ENCODE measurements at regions not wholly inside any gene's neighbourhood (a gene's known extent, or its start where the extent isn't known, plus 50 kb on each side); places are given as distances from the start of the nearest gene placed in this dataset.
"Not testable (repeated sequence)": the region's sequence is repeated elsewhere in the genome, so short reads cannot be mapped to it uniquely, and the experiment has no call there.

- no peak for DNase-seq
Measured at GRCh38 chr13:111479412-111479811, 159.0 kb downstream of the TEX29 start.

DNA sequence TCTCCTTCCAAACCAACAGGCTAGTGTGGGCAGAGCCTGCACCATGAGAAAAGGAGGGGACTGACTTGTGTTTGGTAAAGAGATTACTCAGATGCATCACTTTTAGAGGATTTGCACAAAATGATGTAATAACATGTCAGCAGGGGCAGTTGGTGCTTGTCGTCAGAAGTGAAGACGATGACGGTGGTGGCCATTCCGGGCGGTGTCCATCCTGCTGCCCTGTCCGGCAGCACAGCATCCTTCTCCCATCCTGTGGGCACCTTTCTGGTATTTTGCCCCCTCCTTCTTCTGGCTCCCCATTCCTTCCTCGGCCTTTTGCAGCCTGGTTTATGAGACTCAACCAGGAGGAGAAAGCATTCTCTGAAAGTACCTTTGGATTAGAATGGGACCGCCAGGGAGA lies 160.1 kb downstream of the TEX29 start:
- no peak for DNase-seq

GRCh38 chr13:111480976-111481375 lies 160.5 kb downstream of the TEX29 start:
- no peak for DNase-seq

DNA sequence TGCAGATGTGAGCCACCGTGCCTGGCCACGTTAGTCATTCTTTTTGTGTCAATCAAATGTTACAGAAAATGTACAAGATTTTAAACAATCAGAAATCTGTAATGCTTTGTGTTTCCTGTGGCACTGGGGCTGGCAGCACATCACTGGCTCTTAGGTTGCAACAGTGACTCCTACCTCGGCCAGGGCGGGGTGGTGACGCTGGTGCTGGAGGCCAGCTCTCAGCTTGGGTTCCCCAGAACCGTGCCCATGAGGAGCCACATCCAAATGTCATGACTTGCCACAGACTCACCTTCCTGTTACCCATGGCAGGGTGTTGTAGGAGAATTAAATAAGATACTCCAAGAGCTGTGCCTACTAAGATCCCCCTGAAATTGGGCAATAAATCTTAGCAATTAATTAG lies 161.7 kb downstream of the TEX29 start:
- DNase-seq: no peak

DNA sequence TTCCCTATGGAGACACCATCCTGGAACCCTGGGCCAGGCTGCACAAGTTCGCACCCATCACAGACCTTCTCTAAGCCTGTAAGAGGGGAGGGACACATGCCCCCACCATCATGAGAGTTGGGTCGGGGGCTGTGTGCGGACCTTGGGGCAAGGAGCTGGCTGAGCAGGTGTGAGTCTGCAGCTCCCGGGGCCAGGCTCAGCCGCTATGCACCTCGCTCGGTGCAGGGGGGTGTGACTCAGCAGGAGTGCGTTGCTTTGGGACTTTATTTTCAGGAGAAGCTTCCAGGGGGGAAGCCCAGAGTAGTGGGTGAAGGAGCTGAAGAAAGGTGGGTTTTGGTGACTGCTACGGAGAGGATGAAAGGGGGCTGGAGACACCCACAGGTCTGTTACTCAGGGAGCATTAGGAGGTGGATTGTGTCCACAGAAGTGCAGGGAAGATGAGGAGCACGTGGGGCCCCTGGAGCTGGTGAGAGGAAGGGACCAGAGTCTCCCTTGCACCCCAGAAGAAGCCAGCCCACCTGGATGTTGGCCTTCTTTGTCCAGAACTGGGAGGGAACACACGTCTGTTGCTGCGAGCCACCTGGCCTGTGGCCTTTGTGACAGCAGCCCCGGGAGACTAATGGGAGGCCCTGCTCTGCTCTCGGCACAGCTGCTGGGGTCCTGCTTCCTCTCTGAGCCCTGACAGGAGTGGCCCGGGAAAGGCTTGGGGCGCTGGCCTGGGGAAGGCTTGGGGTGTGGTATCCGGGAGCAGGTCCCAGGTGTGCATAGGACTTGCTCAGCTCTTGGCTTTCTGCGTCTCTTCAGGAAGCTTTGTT lies 162.6 kb downstream of the TEX29 start:
- DNase-seq: no peak

DNA sequence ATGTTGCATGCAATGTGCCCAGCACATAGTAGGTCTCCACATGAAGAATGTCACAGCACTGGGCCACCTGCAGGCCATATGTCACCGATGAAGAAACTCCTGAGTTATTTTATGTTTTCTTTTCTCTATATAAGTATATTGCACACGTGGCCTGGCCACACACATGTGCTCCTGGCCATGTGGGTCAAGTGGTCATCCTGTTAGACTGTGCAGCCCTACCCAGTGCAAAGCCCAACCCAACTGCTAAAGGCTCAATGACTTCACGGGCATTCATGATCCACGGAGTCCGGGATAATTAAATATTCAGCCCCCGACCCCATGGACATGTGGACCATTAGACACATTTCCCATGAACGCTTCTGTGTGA lies 163.2 kb downstream of the TEX29 start:
- no peak for DNase-seq

GRCh38 chr13:111484141-111484925 lies 163.9 kb downstream of the TEX29 start:
- DNase-seq: no peak

GRCh38 chr13:111484959-111485358 lies 164.5 kb downstream of the TEX29 start:
- no peak for DNase-seq

GRCh38 chr13:111485491-111486250 lies 165.2 kb downstream of the TEX29 start:
- no peak for DNase-seq

GRCh38 chr13:111486331-111486730 lies 165.9 kb downstream of the TEX29 start:
- no peak for DNase-seq

DNA sequence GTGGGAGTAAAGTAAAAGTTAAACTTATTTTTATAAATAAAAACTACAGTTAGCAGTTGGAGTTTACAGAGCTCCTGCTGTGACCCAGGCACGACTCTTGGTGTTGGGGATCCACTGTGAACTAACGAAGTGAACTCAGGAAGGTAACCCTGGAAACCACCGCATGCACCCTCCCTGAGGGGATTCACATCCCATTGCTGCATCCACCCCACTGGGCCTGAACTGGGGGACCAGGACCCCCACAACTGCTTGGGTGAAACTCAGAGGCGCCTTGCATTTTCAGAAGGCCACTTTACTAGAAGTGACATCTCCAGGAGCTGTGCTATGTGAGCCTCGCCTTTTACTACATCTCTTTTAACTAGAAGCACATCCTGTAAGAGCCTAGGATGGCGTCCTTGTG lies 166.4 kb downstream of the TEX29 start:
- no peak for DNase-seq

- no peak for DNase-seq
Measured at GRCh38 chr13:111488486-111489132, 168.2 kb downstream of the TEX29 start.

GRCh38 chr13:111489301-111489700 lies 168.9 kb downstream of the TEX29 start:
- DNase-seq: no peak

GRCh38 chr13:111490611-111491010 lies 170.2 kb downstream of the TEX29 start:
- DNase-seq: no peak

DNA sequence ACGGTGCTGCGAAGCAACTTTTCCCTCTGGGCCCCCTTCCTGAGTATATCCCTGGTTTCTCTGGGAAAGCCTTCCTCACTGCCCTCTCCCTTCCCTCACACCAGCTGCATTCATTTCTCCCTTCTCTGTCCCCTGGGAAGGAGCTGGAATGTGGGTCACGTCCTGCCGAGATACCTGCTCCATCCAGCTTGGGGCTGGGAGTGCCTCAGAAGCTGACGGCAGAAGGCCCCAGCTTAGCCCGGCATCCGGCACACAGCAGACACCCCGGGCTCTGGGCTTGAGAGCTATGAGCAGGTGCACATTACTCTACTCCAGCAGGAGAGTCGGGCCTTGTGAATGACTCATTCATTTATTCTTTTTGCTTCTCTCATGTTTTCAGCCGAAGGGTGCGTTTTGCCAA lies 170.6 kb downstream of the TEX29 start:
- DNase-seq: no peak

DNA sequence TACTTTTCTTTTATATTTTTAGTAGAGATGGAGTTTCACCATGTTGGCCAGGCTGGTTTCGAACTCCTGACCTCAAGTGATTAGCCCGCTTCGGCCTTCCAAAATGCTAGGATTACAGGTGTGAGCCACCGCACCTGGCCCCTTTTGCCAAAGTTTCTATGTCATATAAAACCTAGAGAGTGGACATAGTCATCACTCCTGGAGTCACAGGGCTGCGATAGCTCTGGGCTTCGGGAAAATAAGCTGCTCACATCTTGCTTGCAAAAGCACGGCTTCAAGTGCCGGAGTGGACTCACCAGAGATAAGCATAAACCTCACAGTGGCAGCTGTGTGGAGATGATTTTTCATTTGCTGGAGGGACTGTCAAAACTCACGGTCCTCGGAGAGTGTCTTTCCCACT lies 171.2 kb downstream of the TEX29 start:
- no peak for DNase-seq

- DNase-seq: no peak
Measured at GRCh38 chr13:111492341-111492950, 172.0 kb downstream of the TEX29 start.

DNA sequence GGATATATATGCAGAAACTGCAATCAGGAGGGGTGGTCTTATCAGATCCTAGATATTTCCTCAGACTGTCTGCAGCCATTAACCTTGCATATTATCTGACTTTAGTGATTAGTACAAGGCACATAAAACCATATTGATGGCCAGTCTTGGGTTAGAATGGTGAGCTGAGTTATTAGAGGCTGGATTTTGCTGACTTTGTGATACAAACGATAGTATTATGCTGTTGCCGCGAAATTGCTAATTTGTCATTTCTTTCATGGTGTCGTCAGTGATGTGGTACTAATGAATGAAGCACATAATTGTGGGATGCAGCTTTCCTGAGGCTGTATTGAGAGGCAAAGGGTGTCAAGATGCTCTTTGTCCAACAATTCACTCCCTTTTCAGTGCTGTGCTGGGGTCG lies 172.5 kb downstream of the TEX29 start:
- no peak for DNase-seq

GRCh38 chr13:111493468-111493867 lies 173.0 kb downstream of the TEX29 start:
- no peak for DNase-seq

- DNase-seq: no peak
Measured at GRCh38 chr13:111494641-111495040, 174.2 kb downstream of the TEX29 start.

GRCh38 chr13:111501596-111502535 lies 181.4 kb downstream of the TEX29 start:
- not testable (repeated sequence) for DNase-seq

Measured in CD4-positive, alpha-beta T cell treated with Interleukin-21 for 1 hour (primary cell).